ENCODE measurements at regions not wholly inside any gene's neighbourhood (a gene's known extent, or its start where the extent isn't known, plus 50 kb on each side); places are given as distances from the start of the nearest gene placed in this dataset.

DNA sequence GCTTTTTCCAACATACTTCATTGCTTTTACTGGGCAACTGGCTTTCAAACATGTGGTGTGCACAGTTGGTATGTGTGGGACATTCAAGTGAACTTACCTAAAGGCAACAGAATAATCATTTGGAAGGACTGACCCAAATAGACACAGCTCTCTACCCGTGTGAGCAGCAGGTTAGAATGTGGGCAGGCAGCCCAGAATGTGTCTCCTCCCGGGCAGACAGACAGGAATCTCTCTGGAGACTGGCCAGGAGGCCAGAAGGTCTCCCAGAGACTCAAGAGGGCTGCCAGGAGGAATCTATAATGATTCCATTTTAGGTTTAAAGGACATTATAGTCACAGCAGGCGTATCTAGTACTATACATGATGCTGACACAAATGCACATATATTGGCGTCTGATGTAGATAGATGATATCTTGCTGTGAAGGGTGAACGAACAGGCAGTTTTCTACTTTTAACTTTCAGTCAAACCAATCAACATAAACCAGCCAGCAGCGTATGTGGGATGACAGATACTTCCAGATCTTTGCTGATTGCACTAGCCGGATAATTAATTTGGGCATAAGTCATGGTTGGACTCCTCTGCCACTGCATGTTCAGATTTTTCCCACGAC lies 297.4 kb upstream of the ZNF608 start:
- peak overlapping the region; percentile 42 for H3K27ac ChIP-seq
- TF ChIP-seq, protein P1, sequence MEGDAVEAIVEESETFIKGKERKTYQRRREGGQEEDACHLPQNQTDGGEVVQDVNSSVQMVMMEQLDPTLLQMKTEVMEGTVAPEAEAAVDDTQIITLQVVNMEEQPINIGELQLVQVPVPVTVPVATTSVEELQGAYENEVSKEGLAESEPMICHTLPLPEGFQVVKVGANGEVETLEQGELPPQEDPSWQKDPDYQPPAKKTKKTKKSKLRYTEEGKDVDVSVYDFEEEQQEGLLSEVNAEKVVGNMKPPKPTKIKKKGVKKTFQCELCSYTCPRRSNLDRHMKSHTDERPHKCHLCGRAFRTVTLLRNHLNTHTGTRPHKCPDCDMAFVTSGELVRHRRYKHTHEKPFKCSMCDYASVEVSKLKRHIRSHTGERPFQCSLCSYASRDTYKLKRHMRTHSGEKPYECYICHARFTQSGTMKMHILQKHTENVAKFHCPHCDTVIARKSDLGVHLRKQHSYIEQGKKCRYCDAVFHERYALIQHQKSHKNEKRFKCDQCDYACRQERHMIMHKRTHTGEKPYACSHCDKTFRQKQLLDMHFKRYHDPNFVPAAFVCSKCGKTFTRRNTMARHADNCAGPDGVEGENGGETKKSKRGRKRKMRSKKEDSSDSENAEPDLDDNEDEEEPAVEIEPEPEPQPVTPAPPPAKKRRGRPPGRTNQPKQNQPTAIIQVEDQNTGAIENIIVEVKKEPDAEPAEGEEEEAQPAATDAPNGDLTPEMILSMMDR (conservative IDR thresholded peaks at IDR 0.05) = no peak

- TF ChIP-seq, protein P1 (conservative IDR thresholded peaks at IDR 0.05) = no peak
- peak overlapping the region; percentile 42 for H3K27ac ChIP-seq
Observed at GRCh38 chr5:125044491-125045282, 298.2 kb upstream of the ZNF608 start.

DNA sequence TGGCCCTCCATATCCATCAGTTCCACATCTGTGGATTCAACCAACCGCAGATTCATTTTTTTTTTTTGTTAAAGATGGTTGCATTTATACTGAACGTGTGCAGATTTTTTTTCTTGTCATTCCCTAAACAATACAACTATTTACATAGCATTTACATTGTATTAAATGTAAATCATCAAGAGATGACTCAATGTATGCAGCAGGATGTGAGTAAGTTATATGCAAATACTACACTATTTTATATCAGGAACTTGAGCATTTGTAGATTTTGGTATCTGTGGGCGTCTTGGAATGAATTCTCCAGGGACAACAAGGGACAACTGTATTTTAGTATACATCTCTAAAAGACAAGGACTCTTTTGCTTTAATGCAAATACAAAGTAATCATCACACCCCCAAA lies 299.2 kb upstream of the ZNF608 start:
- TF ChIP-seq, protein P1 (conservative IDR thresholded peaks at IDR 0.05) = no peak
- H3K27ac ChIP-seq = no peak overlapping the region

DNA sequence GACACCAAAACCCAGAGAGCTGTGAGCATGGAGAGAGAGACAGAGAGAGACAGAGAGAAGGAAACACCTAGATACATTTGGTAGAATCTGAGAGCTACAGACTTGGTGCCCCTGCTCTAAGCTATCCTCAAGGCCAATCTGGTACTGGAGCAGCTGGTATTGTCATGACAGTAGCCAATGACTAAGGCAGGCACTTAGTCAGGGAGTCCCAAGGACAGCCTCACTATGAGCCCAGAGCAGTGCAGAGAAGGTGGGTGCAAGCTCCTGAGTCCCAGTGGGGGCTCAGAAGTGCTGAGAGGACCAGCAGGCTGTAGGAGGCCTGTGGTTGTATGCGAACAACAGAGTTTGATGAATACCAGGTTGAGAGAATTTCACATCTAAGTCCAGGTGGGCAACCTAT lies 300.4 kb upstream of the ZNF608 start:
- TF ChIP-seq, protein P1 (conservative IDR thresholded peaks at IDR 0.05) = no peak
- no peak overlapping the region for H3K27ac ChIP-seq

GRCh38 chr5:125047871-125048270 lies 301.4 kb upstream of the ZNF608 start:
- TF ChIP-seq, protein P1 (conservative IDR thresholded peaks at IDR 0.05) = no peak
- H3K27ac ChIP-seq = no peak overlapping the region

DNA sequence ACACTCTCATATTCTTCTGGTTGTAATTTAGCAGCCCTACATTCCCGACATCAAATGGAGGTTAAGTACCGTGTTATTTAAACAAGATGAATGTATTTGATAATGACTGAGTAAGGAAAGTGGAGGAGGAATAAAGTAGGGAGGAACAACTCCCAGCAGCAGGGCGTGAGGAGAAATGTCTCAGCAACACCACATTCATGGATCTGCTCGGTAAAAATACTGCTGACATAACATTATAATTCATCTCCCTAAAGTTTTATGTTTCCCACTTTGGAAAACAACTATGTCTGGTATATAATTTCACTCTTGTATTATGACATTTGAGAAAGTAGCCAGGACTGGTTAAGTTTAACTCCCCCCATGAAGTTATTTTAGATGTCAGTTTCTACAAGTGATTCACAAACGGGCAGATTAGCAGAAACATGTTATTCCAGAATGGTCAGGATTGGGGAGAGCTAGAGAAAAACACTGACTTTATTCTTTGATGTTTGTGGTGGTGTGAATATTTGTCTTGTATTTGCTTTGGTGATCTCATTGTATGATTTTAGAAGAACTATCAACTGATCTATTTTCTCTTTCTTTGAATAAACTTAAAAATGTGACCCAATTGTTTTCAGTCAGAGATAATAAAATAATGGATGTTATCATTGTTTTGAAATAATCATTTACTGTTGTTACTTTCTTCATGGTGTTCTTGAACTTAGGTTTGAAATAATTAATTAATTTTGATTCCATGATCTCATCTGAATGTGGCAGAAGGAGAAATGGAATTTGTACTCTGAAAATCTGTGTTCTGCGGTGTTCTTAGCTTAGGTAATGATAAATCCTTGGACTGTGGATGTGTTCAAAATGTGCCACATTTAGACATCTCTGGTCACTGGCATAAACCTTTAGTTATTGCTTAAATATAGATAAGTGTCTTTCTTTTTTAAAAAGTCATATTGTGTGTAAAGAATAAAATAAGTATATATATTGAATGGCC lies 303.6 kb upstream of the ZNF608 start:
- no peak overlapping the region; the same call in 1 of the 2 replicates for H3K27ac ChIP-seq
- TF ChIP-seq, protein P1 (conservative IDR thresholded peaks at IDR 0.05) = no peak

- TF ChIP-seq, protein P1 (conservative IDR thresholded peaks at IDR 0.05) = no peak
- H3K27ac ChIP-seq = no peak overlapping the region
Observed at GRCh38 chr5:125050926-125051325, 304.5 kb upstream of the ZNF608 start.

Data from VCaP (cell line).